ENCODE measurements at regions not wholly inside any gene's neighbourhood (a gene's known extent, or its start where the extent isn't known, plus 50 kb on each side); places are given as distances from the start of the nearest gene placed in this dataset.
"Not testable (repeated sequence)": the region's sequence is repeated elsewhere in the genome, so short reads cannot be mapped to it uniquely, and the experiment has no call there.

- DNase-seq = no peak
Measured at GRCh38 chr22:22977479-22978200, 90.0 kb downstream of the IGLL5 start.

GRCh38 chr22:22978637-22979036 is 91.0 kb downstream of the IGLL5 start:
- DNase-seq = no peak

- DNase-seq = no peak
Measured at GRCh38 chr22:22979121-22979724, 91.1 kb upstream of the GNAZ start.

GRCh38 chr22:22979954-22980353 is 90.4 kb upstream of the GNAZ start:
- DNase-seq = no peak

- no peak for DNase-seq
Measured at GRCh38 chr22:22981670-22982571, 88.4 kb upstream of the GNAZ start.

- DNase-seq = no peak
Measured at GRCh38 chr22:22982616-22983015, 87.7 kb upstream of the GNAZ start.

- no peak for DNase-seq
Measured at GRCh38 chr22:22983123-22983522, 87.2 kb upstream of the GNAZ start.

- DNase-seq = no peak
Measured at GRCh38 chr22:22983816-22984215, 86.5 kb upstream of the GNAZ start.

- DNase-seq = no peak
Measured at GRCh38 chr22:22984967-22985366, 85.4 kb upstream of the GNAZ start.

GRCh38 chr22:22986008-22986407 is 84.3 kb upstream of the GNAZ start:
- DNase-seq = no peak

- DNase-seq = no peak
Measured at GRCh38 chr22:22986640-22987039, 83.7 kb upstream of the GNAZ start.

- no peak for DNase-seq
Measured at GRCh38 chr22:22988150-22988549, 82.2 kb upstream of the GNAZ start.

GRCh38 chr22:22988785-22989184 is 81.5 kb upstream of the GNAZ start:
- no peak for DNase-seq

GRCh38 chr22:22989856-22990255 is 80.5 kb upstream of the GNAZ start:
- no peak for DNase-seq

- DNase-seq = not testable (repeated sequence)
Measured at GRCh38 chr22:22990711-22991505, 79.4 kb upstream of the GNAZ start.

GRCh38 chr22:22992474-22992873 is 77.8 kb upstream of the GNAZ start:
- DNase-seq = no peak

GRCh38 chr22:22993184-22993583 is 77.1 kb upstream of the GNAZ start:
- no peak for DNase-seq

GRCh38 chr22:22995166-22995565 is 75.2 kb upstream of the GNAZ start:
- no peak for DNase-seq

GRCh38 chr22:22996511-22997261 is 73.6 kb upstream of the GNAZ start:
- no peak for DNase-seq

- DNase-seq = no peak
Measured at GRCh38 chr22:22997262-22997898, 72.9 kb upstream of the GNAZ start.

GRCh38 chr22:22997988-22998387 is 72.3 kb upstream of the GNAZ start:
- no peak for DNase-seq

GRCh38 chr22:22999523-22999922 is 70.8 kb upstream of the GNAZ start:
- no peak for DNase-seq

Measured in stimulated activated CD4-positive, alpha-beta T cell treated with anti-CD3 and anti-CD28 coated beads, Interleukin-2, amount 100 ng/mL, for 24 hours (primary cell).